CD4-positive, alpha-beta T cell treated with Interleukin-21 for 1 hour (primary cell): ENCODE measurements at regions not wholly inside any gene's neighbourhood (a gene's known extent, or its start where the extent isn't known, plus 50 kb on each side); places are given as distances from the start of the nearest gene placed in this dataset.

ENCODE experiments used
- DNase-seq: peaks from one replicate; pipeline ENCODE4 v3.0.0-alpha.2; 2020

GRCh38 chr17:12596961-12597360 lies 68.7 kb upstream of the MYOCD start:
- no peak for DNase-seq

DNA sequence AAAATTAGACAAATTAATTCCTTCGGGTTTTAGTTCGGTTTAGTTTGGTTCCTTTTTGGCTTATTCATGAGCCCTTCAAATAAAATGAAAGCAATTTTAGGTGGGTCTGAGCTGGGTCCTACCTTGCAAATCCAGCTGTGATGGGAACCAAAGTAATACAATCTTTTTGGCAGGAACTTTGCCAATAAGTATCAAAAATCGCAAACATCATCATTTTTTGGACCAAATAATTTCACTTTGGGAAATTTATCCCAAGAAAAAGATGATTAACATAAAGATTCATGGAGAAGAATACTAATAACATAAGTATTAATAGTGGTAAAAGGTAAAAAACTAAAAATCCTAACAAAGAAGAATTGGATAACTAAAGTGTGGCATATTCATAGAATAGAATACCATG lies 67.8 kb upstream of the MYOCD start:
- DNase-seq, result no peak

DNA sequence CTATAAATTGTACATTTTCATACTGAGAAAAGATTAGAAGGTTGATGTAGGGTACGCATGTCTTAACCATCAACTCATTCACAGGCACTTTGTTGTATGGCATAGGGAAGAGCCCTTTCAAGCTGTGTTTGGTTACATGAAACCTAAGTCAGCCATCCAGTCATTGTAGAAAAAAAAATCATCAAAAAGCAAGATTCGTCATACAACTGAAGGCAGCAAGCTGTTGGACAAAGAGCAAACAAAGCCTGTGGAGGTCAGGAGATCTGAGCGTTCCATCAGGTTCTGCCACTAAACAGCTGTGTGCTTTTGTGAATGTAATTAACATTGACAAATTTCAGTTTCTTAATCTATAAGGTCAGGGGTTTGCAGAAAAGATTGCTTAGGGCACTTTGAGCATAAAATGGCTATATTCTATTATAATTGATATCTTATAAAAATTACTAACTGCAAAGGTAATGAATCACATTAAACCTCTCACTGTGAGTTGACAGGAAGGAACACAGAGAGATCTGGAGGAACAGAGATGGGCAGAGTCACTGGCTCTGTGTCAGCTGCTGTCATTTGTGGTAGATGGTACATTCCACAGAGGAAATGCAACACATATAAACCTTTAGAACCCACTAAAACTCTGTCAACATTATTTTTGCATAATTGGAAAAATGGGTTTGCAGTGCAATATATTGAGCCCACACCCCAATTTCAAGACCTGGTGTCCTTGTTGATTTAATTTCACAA lies 66.3 kb upstream of the MYOCD start:
- no peak for DNase-seq

DNA sequence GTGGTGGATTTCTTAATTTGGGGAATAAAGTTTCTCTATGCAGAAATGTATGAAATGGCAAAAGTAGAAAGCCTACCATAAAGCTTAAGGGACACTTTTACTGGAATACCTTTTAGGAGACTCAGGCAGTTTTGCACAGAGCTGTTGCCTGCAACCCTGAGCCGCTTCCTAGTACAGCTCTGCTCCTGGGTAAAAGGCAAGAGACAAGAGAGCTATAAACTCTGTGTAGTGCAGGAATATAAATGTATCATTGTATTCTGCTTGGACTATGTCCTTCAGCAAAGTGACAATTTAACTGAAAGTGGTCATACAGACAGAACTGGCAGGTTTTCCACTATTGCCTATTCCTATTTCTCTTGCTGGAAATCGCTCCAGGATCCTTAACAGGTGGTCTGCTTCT lies 65.3 kb upstream of the MYOCD start:
- no peak for DNase-seq

DNA sequence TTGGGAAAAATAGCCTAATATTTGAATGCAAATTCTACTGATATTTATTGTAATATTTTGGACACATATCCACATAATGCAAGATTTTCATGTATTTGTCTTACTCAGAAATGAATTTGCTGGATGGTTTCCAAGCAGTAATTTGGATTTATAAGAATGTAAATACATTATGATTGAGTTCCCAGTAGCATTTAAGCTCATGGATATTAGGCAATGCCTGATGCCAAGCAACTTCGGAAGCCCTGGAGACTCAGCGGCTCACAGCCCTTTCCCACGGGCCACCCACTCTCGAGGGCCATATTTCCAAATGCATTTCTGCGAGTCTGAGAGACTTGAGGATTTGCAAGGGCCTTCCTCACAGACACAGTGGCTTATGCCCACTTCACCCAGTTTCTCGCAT lies 62.1 kb upstream of the MYOCD start:
- DNase-seq, result no peak

DNA sequence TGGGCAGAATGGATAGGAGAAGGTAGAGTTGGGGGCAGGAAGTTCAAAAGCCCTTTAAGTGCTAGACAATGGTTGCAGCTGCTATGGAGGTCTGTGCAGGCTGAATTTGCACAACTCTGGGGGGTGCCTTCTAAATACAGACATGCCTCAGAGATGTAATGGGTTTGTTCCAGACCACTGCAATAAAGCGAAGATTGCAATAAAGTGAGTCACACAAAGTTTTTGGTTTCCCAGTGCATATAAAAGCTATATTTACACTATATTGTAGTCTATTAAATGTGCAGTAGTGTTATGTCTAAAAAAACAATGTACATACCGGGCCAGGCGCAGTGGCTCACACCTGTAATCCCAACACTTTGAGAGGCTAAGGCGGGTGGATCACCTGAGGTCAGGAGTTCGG lies 60.5 kb upstream of the MYOCD start:
- DNase-seq, result no peak

- DNase-seq, result no peak
Measured at GRCh38 chr17:12613566-12613965, 52.1 kb upstream of the MYOCD start.
